ENCODE measurements at regions not wholly inside any gene's neighbourhood (a gene's known extent, or its start where the extent isn't known, plus 50 kb on each side); places are given as distances from the start of the nearest gene placed in this dataset.

DNA sequence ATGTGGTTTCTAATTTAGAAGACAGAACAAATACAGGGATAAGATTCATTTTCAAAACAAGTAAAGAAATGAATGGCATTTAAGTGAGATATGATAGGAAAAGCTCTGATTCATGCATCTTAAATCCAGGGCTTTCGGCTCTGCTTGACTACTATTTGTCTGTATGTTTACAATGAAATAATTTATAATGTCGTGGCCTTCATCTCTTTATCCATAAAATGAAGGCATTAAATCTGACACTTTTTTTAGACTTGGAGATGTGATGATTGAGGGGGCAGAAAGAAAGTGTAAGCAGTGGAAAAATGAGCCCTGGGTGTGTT, 115.7 kb upstream of the KIT start:
- TF ChIP-seq FOXP2 (optimal IDR thresholded peaks at IDR 0.05; ENCODE audit: borderline replicate concordance, extremely low read depth, extremely low read length, insufficient read depth) (no peak), SIN3A (IDR thresholded peaks at IDR 0.05; ENCODE audit: borderline replicate concordance, insufficient read depth, low read length) (no peak), TAF1 (IDR thresholded peaks at IDR 0.05; ENCODE audit: borderline replicate concordance, insufficient read depth, low read length) (no peak), POLR2AphosphoS5 (IDR thresholded peaks at IDR 0.05; ENCODE audit: low read depth, low read length) (no peak)
- TF ChIP-seq, protein P1, sequence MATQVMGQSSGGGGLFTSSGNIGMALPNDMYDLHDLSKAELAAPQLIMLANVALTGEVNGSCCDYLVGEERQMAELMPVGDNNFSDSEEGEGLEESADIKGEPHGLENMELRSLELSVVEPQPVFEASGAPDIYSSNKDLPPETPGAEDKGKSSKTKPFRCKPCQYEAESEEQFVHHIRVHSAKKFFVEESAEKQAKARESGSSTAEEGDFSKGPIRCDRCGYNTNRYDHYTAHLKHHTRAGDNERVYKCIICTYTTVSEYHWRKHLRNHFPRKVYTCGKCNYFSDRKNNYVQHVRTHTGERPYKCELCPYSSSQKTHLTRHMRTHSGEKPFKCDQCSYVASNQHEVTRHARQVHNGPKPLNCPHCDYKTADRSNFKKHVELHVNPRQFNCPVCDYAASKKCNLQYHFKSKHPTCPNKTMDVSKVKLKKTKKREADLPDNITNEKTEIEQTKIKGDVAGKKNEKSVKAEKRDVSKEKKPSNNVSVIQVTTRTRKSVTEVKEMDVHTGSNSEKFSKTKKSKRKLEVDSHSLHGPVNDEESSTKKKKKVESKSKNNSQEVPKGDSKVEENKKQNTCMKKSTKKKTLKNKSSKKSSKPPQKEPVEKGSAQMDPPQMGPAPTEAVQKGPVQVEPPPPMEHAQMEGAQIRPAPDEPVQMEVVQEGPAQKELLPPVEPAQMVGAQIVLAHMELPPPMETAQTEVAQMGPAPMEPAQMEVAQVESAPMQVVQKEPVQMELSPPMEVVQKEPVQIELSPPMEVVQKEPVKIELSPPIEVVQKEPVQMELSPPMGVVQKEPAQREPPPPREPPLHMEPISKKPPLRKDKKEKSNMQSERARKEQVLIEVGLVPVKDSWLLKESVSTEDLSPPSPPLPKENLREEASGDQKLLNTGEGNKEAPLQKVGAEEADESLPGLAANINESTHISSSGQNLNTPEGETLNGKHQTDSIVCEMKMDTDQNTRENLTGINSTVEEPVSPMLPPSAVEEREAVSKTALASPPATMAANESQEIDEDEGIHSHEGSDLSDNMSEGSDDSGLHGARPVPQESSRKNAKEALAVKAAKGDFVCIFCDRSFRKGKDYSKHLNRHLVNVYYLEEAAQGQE (IDR thresholded peaks at IDR 0.05; ENCODE audit: insufficient read depth in 1 of 2, low read depth in 2 of 2, low read length in 2 of 2): no peak

DNA sequence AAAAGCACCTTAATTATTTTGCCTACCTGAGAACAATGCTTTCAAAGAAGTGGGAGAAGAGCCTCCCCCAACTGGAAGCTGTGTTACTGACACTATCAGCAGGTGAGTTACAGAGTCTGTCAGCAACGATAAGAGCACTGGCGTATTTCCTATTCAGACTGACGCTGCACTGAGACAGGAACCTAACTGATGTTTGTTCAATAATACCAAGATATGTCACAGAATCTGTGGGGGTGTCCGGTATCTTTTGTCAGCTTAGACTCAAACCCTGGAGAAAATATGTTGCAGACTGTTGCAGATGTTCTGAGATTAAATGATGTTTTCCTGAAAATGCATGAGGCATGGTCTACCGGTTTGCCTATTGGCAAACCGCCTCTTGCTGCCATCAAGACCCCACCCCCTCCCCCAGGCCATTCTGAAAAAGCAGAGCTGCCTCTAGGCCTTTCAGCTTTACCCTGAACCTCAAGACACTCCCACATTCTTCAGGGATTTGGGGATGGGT, 115.2 kb upstream of the KIT start:
- no peak for TF ChIP-seq FOXP2 (optimal IDR thresholded peaks at IDR 0.05; ENCODE audit: borderline replicate concordance, extremely low read depth, extremely low read length, insufficient read depth)

DNA sequence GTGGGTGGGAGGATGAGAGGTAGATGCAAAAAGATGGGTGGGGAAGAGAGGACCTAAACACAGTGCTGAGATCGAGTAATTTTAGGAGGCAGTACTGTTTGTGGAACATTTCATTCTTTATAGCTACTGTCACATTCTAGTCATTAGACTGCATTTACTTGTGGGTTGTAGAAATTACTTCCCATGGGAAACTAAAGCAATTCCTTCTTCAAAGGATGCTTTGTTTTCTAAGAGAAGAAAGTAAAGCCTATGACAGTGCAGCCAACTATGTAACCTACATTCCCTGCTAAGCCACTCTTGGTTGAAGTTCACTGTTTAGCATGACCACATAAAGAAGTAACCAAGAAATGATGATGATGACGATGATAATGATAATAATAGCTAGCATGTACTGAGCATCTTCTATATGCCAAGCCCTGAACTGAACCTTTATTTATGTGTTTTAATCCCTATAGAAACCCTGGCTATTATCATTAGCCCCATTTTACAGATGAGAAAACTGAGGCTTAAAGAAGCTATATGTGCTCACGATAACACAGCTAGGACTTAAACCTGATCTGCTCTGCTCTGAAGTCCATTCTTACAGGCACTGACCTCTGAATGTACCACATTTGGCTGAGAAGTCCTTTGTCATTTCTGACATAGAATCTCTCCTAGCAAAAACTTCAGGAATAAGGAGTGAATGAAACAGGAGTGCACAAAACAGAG, 114.5 kb upstream of the KIT start:
- TF ChIP-seq POLR2AphosphoS5 (IDR thresholded peaks at IDR 0.05; ENCODE audit: low read depth, low read length) (no peak), FOXP2 (optimal IDR thresholded peaks at IDR 0.05; ENCODE audit: borderline replicate concordance, extremely low read depth, extremely low read length, insufficient read depth) (no peak), TAF1 (IDR thresholded peaks at IDR 0.05; ENCODE audit: borderline replicate concordance, insufficient read depth, low read length) (no peak), SIN3A (IDR thresholded peaks at IDR 0.05; ENCODE audit: borderline replicate concordance, insufficient read depth, low read length) (no peak)
- TF ChIP-seq, protein P1 (IDR thresholded peaks at IDR 0.05; ENCODE audit: insufficient read depth in 1 of 2, low read depth in 2 of 2, low read length in 2 of 2): no peak

DNA sequence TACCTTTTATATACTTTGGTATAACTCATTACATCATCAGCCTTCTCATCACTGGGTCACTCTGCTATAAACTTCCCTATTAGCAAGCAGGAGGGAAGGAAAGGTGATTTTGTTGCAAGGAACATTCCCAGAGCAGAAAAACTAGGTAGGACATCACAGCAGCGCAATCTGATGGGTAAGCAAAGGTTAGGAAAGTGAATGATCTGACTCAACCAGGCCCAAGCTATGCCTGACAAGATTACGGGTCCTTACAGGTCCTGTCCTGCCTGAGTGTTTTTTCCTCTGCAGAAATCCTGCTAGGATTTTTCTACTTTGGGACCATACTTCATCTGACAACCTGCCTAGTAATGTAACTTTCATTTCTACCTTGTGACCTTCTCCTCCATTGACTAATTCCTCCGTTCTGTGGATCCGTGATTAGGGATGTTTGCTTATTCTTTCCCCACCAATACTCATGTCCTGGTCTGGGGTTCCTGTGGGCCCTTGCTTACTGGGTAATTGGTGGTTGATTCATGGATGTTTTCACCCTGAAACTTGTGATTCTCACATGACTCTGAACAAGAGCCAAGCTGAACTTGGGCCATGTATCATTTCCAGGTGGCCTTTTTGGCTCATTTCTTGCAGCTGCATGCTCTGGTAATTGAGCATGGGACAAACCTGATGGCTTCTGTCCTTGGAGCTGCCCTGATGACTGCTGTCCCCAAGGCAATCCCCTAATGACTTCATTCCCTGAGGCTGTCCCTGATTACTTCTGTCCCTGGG, 111.9 kb upstream of the KIT start:
- TF ChIP-seq SIN3A (IDR thresholded peaks at IDR 0.05; ENCODE audit: borderline replicate concordance, insufficient read depth, low read length): no peak
- TF ChIP-seq POLR2AphosphoS5 (IDR thresholded peaks at IDR 0.05; ENCODE audit: low read depth, low read length): no peak
- TF ChIP-seq TAF1 (IDR thresholded peaks at IDR 0.05; ENCODE audit: borderline replicate concordance, insufficient read depth, low read length): no peak
- TF ChIP-seq, protein P1 (IDR thresholded peaks at IDR 0.05; ENCODE audit: insufficient read depth in 1 of 2, low read depth in 2 of 2, low read length in 2 of 2): no peak
- no peak for TF ChIP-seq FOXP2 (optimal IDR thresholded peaks at IDR 0.05; ENCODE audit: borderline replicate concordance, extremely low read depth, extremely low read length, insufficient read depth)

DNA sequence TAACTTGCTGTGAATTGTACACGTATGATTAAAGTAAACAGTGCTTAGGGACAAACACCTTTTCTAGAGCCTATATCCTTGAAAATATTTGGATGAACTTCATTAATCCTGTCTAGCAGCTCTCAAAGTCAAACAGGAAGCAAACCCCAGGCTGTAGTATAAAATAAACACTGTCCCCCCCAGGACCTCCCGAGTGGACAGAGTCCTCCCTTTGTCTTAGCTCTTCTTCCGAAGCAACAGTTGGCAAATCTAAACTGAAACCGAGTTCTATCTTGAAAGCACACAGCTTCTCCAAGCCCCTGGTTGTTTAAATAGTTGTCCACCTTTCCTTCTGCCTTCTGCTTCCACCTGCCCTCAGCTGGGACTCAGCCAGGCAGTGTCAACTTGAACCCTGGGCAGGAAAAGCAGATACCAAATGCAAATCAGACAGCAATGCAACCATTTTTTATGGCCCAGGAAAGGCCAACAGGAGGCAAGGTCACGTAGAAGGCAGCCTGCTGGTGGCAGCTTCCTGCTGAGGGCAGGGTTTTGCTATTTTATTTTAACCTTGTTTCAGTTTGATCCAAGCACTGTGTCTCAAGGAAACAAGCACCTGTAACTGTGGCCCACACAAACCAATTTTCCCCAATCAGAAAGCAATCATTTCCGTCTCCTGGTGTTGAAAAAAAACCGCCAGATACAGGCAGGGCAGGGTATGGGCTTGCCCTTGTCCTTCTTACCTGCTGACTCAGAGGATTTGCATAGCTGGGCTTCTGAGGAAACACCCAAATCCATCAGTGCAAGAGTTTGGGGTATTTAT, 110.3 kb upstream of the KIT start:
- TF ChIP-seq, protein P1 (IDR thresholded peaks at IDR 0.05; ENCODE audit: insufficient read depth in 1 of 2, low read depth in 2 of 2, low read length in 2 of 2): peak in 1 of 2 experiments; percentile 76; a peak in 2 of 4 replicates
- TF ChIP-seq SIN3A (IDR thresholded peaks at IDR 0.05; ENCODE audit: borderline replicate concordance, insufficient read depth, low read length): no peak
